ENCODE measurements at regions not wholly inside any gene's neighbourhood (a gene's known extent, or its start where the extent isn't known, plus 50 kb on each side); places are given as distances from the start of the nearest gene placed in this dataset.

GRCh38 chr13:84038001-84038400 is 155.7 kb upstream of the SLITRK1 start:
- Histone ChIP-seq H3K9me3 (no peaks in the 10 kb centered on the region), H3K4me1 (no peaks in the 10 kb centered on the region), H3K36me3 (no peaks in the 10 kb centered on the region), H3K27ac (no peak overlapping the region), H3K27me3 (no peaks in the 10 kb centered on the region), H3K4me3 (no peak overlapping the region)
- TF ChIP-seq EP300 (IDR thresholded peaks at IDR 0.05) (no peak), POLR2A (IDR thresholded peaks at IDR 0.05) (no peak), CTCF (IDR thresholded peaks at IDR 0.05) (no peak), POLR2AphosphoS5 (IDR thresholded peaks at IDR 0.05) (no peak)
- WGBS, 2 donors (ENCODE audit: low coverage in 1 of 2), result 0 to 29% methylated on average over 1 of the region's 1 CpG
- no peak for ATAC-seq

GRCh38 chr13:84032116-84032515 is 149.8 kb upstream of the SLITRK1 start:
- Histone ChIP-seq H3K36me3 (no peaks in the 10 kb centered on the region), H3K27me3 (no peaks in the 10 kb centered on the region), H3K9me3 (no peaks in the 10 kb centered on the region), H3K4me1 (no peaks in the 10 kb centered on the region), H3K27ac (no peak overlapping the region), H3K4me3 (no peak overlapping the region)
- TF ChIP-seq POLR2A (IDR thresholded peaks at IDR 0.05) (no peak), CTCF (IDR thresholded peaks at IDR 0.05) (no peak), POLR2AphosphoS5 (IDR thresholded peaks at IDR 0.05) (no peak), EP300 (IDR thresholded peaks at IDR 0.05) (no peak)
- WGBS, 2 donors (ENCODE audit: low coverage in 1 of 2), result 29 to 87% methylated on average over 1 of the region's 1 CpG
- no peak for ATAC-seq

GRCh38 chr13:84031120-84031519 is 148.8 kb upstream of the SLITRK1 start:
- H3K4me1 ChIP-seq, result no peaks in the 10 kb centered on the region
- H3K27ac ChIP-seq, result no peak overlapping the region
- TF ChIP-seq CTCF (IDR thresholded peaks at IDR 0.05) (no peak), POLR2AphosphoS5 (IDR thresholded peaks at IDR 0.05) (no peak), EP300 (IDR thresholded peaks at IDR 0.05) (no peak), POLR2A (IDR thresholded peaks at IDR 0.05) (no peak)
- H3K9me3 ChIP-seq, result no peaks in the 10 kb centered on the region
- no peaks in the 10 kb centered on the region for H3K36me3 ChIP-seq
- H3K27me3 ChIP-seq, result no peaks in the 10 kb centered on the region
- 93 to 96% methylated on average over 4 of the region's 4 CpGs for WGBS, 2 donors (ENCODE audit: low coverage in 1 of 2)
- ATAC-seq, result no peak
- no peak overlapping the region for H3K4me3 ChIP-seq

GRCh38 chr13:84029396-84029795 is 147.1 kb upstream of the SLITRK1 start:
- Histone ChIP-seq H3K4me1 (no peaks in the 10 kb centered on the region), H3K36me3 (no peaks in the 10 kb centered on the region), H3K27me3 (no peaks in the 10 kb centered on the region), H3K4me3 (no peak overlapping the region), H3K9me3 (no peaks in the 10 kb centered on the region), H3K27ac (no peak overlapping the region)
- 56 to 70% methylated on average over 4 of the region's 4 CpGs for WGBS, 2 donors (ENCODE audit: low coverage in 1 of 2)
- TF ChIP-seq POLR2A (IDR thresholded peaks at IDR 0.05) (no peak), EP300 (IDR thresholded peaks at IDR 0.05) (no peak)
- no peak for ATAC-seq

DNA sequence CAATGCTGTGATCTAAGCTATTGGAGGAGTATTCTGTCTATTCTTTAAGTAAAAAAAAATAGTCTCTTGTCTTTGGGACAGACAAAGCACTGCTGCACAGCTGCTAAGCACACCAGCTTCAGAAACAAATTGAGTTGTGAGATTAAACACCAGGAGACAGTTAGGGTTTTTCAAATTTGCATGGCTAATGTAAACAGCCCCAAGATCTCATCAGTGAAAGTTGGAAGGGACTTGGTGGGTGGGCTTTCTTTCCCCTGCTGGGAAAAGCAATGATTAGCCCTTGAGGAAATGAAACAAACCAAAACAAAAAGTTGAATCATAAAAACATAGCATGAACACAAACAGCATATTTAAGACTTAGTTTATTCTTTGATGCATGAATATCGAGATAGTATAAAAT is 143.6 kb upstream of the SLITRK1 start:
- Histone ChIP-seq H3K4me1 (no peaks in the 10 kb centered on the region), H3K9me3 (no peaks in the 10 kb centered on the region), H3K36me3 (no peaks in the 10 kb centered on the region), H3K4me3 (no peak overlapping the region), H3K27ac (no peak overlapping the region), H3K27me3 (no peaks in the 10 kb centered on the region)
- WGBS, 2 donors (ENCODE audit: low coverage in 1 of 2), result 62 to 65% methylated on average over 1 of the region's 1 CpG
- no peak for ATAC-seq
- no peak for TF ChIP-seq EP300 (IDR thresholded peaks at IDR 0.05)
- no peak for TF ChIP-seq POLR2A (IDR thresholded peaks at IDR 0.05)
- TF ChIP-seq CTCF (IDR thresholded peaks at IDR 0.05), result no peak
- no peak for TF ChIP-seq POLR2AphosphoS5 (IDR thresholded peaks at IDR 0.05)
